IPS-20b (cell line): ENCODE measurements at regions not wholly inside any gene's neighbourhood (a gene's known extent, or its start where the extent isn't known, plus 50 kb on each side); places are given as distances from the start of the nearest gene placed in this dataset.
"Not testable (repeated sequence)": the region's sequence is repeated elsewhere in the genome, so short reads cannot be mapped to it uniquely, and the experiment has no call there.

Source experiments
- H3K27ac ChIP-seq: one replicate; pipeline ENCODE4 v1.5.1; 2013; ENCODE audit warnings: low read length
- H3K27me3 ChIP-seq: 2 replicates; pipeline ENCODE4 v1.6.1; 2013; ENCODE audit warnings: mild to moderate bottlenecking, low read length, inconsistent platforms; ENCODE audit not compliant: insufficient read depth
- H3K36me3 ChIP-seq: 2 replicates; pipeline ENCODE4 v1.6.1; 2013; ENCODE audit warnings: low read depth, mild to moderate bottlenecking, inconsistent platforms, low read length, moderate library complexity; ENCODE audit not compliant: insufficient read depth
- H3K4me1 ChIP-seq: 2 replicates; pipeline ENCODE4 v1.6.1; 2013; ENCODE audit warnings: mild to moderate bottlenecking, control low read depth, inconsistent platforms, low read length, moderate library complexity; ENCODE audit not compliant: insufficient read depth
- H3K4me3 ChIP-seq: 2 replicates; pipeline ENCODE4 v1.5.1; 2013; ENCODE audit warnings: mild to moderate bottlenecking, low read length, inconsistent platforms
- H3K9ac ChIP-seq: 2 replicates; pipeline ENCODE4 v1.6.1; 2013; ENCODE audit warnings: low read depth, mild to moderate bottlenecking, inconsistent platforms, low read length, moderate library complexity
- H3K9me3 ChIP-seq: 2 replicates; pipeline ENCODE4 v1.6.1; 2013; ENCODE audit warnings: mild to moderate bottlenecking, low read depth, low read length, inconsistent platforms; ENCODE audit not compliant: insufficient read depth

GRCh38 chr2:89048138-89049066 lies 356.9 kb downstream of the RPIA start:
- not testable (repeated sequence) for H3K27ac ChIP-seq, H3K27me3 ChIP-seq, H3K4me3 ChIP-seq, H3K36me3 ChIP-seq, H3K9ac ChIP-seq, H3K4me1 ChIP-seq, H3K9me3 ChIP-seq

GRCh38 chr2:89058616-89059015 lies 367.1 kb downstream of the RPIA start:
- H3K4me1 ChIP-seq, H3K27ac ChIP-seq, H3K9me3 ChIP-seq, H3K4me3 ChIP-seq, H3K27me3 ChIP-seq, H3K36me3 ChIP-seq, H3K9ac ChIP-seq: not testable (repeated sequence)

- H3K9me3 ChIP-seq, H3K27ac ChIP-seq, H3K4me1 ChIP-seq, H3K4me3 ChIP-seq, H3K9ac ChIP-seq, H3K27me3 ChIP-seq, H3K36me3 ChIP-seq: not testable (repeated sequence)
These were observed 369.7 kb downstream of the RPIA start for GRCh38 chr2:89061174-89061573.

GRCh38 chr2:89076771-89077170 lies 385.3 kb downstream of the RPIA start:
- not testable (repeated sequence) for H3K27ac ChIP-seq, H3K4me1 ChIP-seq, H3K4me3 ChIP-seq, H3K9ac ChIP-seq, H3K9me3 ChIP-seq, H3K36me3 ChIP-seq, H3K27me3 ChIP-seq

GRCh38 chr2:89092911-89093310 lies 401.4 kb downstream of the RPIA start:
- H3K4me3 ChIP-seq, H3K27ac ChIP-seq, H3K9me3 ChIP-seq, H3K36me3 ChIP-seq, H3K27me3 ChIP-seq, H3K9ac ChIP-seq, H3K4me1 ChIP-seq: not testable (repeated sequence)

- not testable (repeated sequence) for H3K27me3 ChIP-seq, H3K9me3 ChIP-seq, H3K36me3 ChIP-seq, H3K4me3 ChIP-seq, H3K4me1 ChIP-seq, H3K27ac ChIP-seq, H3K9ac ChIP-seq
These were observed 403.6 kb downstream of the RPIA start for GRCh38 chr2:89095060-89095459.

GRCh38 chr2:89102587-89102986 lies 411.1 kb downstream of the RPIA start:
- H3K36me3 ChIP-seq, H3K27ac ChIP-seq, H3K9ac ChIP-seq, H3K27me3 ChIP-seq, H3K9me3 ChIP-seq, H3K4me1 ChIP-seq, H3K4me3 ChIP-seq: not testable (repeated sequence)

- H3K27me3 ChIP-seq, H3K36me3 ChIP-seq, H3K4me1 ChIP-seq, H3K4me3 ChIP-seq, H3K9me3 ChIP-seq, H3K27ac ChIP-seq, H3K9ac ChIP-seq: not testable (repeated sequence)
These were observed 415.0 kb downstream of the RPIA start for GRCh38 chr2:89106369-89107019.

GRCh38 chr2:89112434-89112833 lies 421.0 kb downstream of the RPIA start:
- H3K4me3 ChIP-seq, H3K4me1 ChIP-seq, H3K27ac ChIP-seq, H3K27me3 ChIP-seq, H3K9ac ChIP-seq, H3K9me3 ChIP-seq, H3K36me3 ChIP-seq: not testable (repeated sequence)

- not testable (repeated sequence) for H3K36me3 ChIP-seq, H3K27ac ChIP-seq, H3K9me3 ChIP-seq, H3K27me3 ChIP-seq, H3K4me1 ChIP-seq, H3K9ac ChIP-seq, H3K4me3 ChIP-seq
These were observed 421.8 kb downstream of the RPIA start for GRCh38 chr2:89113286-89113685.

- not testable (repeated sequence) for H3K4me3 ChIP-seq, H3K27me3 ChIP-seq, H3K4me1 ChIP-seq, H3K36me3 ChIP-seq, H3K27ac ChIP-seq, H3K9me3 ChIP-seq, H3K9ac ChIP-seq
These were observed 438.0 kb downstream of the RPIA start for GRCh38 chr2:89129440-89129839.

GRCh38 chr2:89130665-89131308 lies 439.3 kb downstream of the RPIA start:
- H3K9ac ChIP-seq, H3K9me3 ChIP-seq, H3K4me3 ChIP-seq, H3K36me3 ChIP-seq, H3K27me3 ChIP-seq, H3K4me1 ChIP-seq, H3K27ac ChIP-seq: not testable (repeated sequence)
